Hepatocyte (in vitro differentiated cells): ENCODE measurements at regions not wholly inside any gene's neighbourhood (a gene's known extent, or its start where the extent isn't known, plus 50 kb on each side); places are given as distances from the start of the nearest gene placed in this dataset.

Experiments used
- DNase-seq: peaks from one replicate; pipeline ENCODE4 v3.0.0-alpha.2; 2016; ENCODE audit warnings: low spot score
- H2AFZ ChIP-seq: fragments of 200-600 bp; sonication (generic); 2 replicates; pipeline ENCODE4 v1.6.0; 2016; ENCODE audit warnings: antibody characterized with exemption, mild to moderate bottlenecking
- H3K27ac ChIP-seq: fragments of 200-600 bp; sonication (generic); 2 replicates; pipeline ENCODE4 v1.5.1; 2016; ENCODE audit warnings: mild to moderate bottlenecking
- H3K27me3 ChIP-seq: fragments of 200-600 bp; sonication (generic); 2 replicates; pipeline ENCODE4 v1.6.1; 2016
- H3K36me3 ChIP-seq: fragments of 200-600 bp; sonication (generic); replicated peaks from 2 replicates; pipeline ENCODE4 v1.5.1; 2016; ENCODE audit warnings: low read depth; ENCODE audit not compliant: insufficient read depth
- H3K4me1 ChIP-seq: fragments of 200-600 bp; sonication (generic); 2 replicates; pipeline ENCODE4 v1.5.1; 2016; ENCODE audit warnings: mild to moderate bottlenecking, moderate library complexity; ENCODE audit not compliant: insufficient read depth
- H3K4me2 ChIP-seq: fragments of 200-600 bp; sonication (generic); 2 replicates; pipeline ENCODE4 v1.6.0; 2016
- H3K4me3 ChIP-seq: fragments of 200-600 bp; sonication (generic); 2 replicates; pipeline ENCODE4 v1.5.1; 2016; ENCODE audit warnings: mild to moderate bottlenecking
- H3K79me2 ChIP-seq: fragments of 200-600 bp; sonication (generic); 2 replicates; pipeline ENCODE4 v1.6.0; 2017; ENCODE audit warnings: mild to moderate bottlenecking
- H3K9me2 ChIP-seq: fragments of 200-600 bp; sonication (generic); replicated peaks from 2 replicates; pipeline ENCODE4 v1.6.0; 2017; ENCODE audit warnings: mild to moderate bottlenecking; ENCODE audit not compliant: insufficient read depth
- H3K9me3 ChIP-seq: fragments of 200-600 bp; sonication (generic); 2 replicates; pipeline ENCODE4 v1.5.1; 2016; ENCODE audit warnings: low read depth, mild to moderate bottlenecking
- H4K20me1 ChIP-seq: fragments of 200-600 bp; sonication (generic); 2 replicates; pipeline ENCODE4 v1.6.0; 2016; ENCODE audit warnings: mild to moderate bottlenecking; ENCODE audit not compliant: insufficient read depth, poor library complexity, severe bottlenecking
- EZH2 ChIP-seq: fragments of 200-600 bp; sonication (generic); IDR thresholded peaks from 2 replicates; pipeline ENCODE4 v1.6.1; 2016; ENCODE audit warnings: antibody characterized with exemption, mild to moderate bottlenecking, borderline replicate concordance
- EZH2phosphoT487 ChIP-seq: fragments of 200-600 bp; sonication (generic); IDR thresholded peaks from one replicate; pipeline ENCODE4 v1.6.1; 2018; ENCODE audit warnings: antibody characterized with exemption, mild to moderate bottlenecking, low read depth, moderate library complexity; ENCODE audit not compliant: unreplicated experiment, severe bottlenecking
- WGBS: methylation state at CpG from one replicate; pipeline ENCODE4 v1.1.6; 2016; ENCODE audit warnings: low lambda C conversion rate; ENCODE audit errors: missing lambda C conversion rate; 5-methylcytosine and 5-hydroxymethylcytosine counted together
- TF ChIP-seq, protein P1 (sequence below): fragments of 200-600 bp; sonication (generic); IDR thresholded peaks from 2 replicates; pipeline ENCODE4 v1.5.1; 2016; ENCODE audit warnings: antibody characterized with exemption, mild to moderate bottlenecking; ENCODE audit not compliant: poor library complexity

DNA sequence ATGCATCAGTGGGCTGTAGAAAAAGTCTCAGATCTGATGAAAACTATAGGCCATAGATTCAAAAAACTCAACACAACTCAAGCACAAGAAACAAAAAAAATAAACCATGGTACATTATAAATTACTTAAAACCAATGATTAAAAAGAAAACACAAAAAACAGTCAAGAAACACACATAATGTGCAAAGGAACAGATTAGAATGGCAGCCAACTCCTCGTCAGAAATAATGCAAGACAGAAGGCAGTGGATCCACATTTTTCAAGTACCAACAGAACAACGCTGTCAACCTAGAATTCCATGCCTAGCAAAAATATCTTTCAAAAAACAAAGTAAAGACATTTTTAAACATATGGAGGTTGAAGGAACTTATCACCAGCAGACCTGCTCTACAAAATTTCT lies 69.7 kb downstream of the PSMB1 start:
- Histone ChIP-seq H2AFZ (no peak overlapping the region), H3K36me3 (no peaks in the 10 kb centered on the region)
- WGBS: 97% methylated on average over 2 of the region's 2 CpGs

DNA sequence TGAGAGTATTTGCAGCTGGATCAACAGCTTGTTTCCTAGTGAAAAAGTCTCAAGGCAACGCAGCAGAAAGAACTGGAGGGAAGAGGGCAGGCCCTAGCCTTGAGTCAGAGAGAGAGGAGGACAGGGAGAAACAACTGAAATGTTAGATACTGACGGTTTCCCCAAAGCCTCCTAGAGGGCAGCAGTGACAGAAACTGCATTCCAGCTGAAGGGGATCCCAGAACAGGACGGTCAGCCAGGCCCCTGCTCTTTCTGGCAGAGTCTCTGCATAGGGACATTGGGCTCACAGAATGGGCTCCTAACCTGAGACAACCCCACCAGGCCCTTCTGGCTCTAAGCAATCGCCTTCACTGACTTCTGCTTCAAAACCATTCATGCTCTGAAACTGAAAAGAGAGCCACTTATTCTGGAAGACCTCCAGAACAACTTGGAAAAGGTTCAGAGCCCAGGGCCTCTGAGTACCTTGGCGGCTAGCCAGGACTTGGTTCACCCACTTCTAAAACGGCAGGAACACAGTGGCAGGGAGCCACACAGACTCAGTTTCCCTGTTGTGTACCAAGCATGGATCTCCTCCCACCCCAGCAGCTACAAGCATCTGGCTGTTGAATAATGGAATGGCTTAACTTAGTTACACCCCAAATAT lies 72.9 kb downstream of the PSMB1 start:
- Histone ChIP-seq H3K9me2 (no peaks in the 10 kb centered on the region), H2AFZ (no peak overlapping the region), H3K9me3 (no peaks in the 10 kb centered on the region), H4K20me1 (no peaks in the 10 kb centered on the region), H3K4me2 (no peak overlapping the region), H3K27ac (no peak overlapping the region), H3K27me3 (no peaks in the 10 kb centered on the region), H3K4me1 (no peaks in the 10 kb centered on the region), H3K36me3 (no peaks in the 10 kb centered on the region), H3K4me3 (no peak overlapping the region), H3K79me2 (no peaks in the 10 kb centered on the region)
- TF ChIP-seq, protein P1, sequence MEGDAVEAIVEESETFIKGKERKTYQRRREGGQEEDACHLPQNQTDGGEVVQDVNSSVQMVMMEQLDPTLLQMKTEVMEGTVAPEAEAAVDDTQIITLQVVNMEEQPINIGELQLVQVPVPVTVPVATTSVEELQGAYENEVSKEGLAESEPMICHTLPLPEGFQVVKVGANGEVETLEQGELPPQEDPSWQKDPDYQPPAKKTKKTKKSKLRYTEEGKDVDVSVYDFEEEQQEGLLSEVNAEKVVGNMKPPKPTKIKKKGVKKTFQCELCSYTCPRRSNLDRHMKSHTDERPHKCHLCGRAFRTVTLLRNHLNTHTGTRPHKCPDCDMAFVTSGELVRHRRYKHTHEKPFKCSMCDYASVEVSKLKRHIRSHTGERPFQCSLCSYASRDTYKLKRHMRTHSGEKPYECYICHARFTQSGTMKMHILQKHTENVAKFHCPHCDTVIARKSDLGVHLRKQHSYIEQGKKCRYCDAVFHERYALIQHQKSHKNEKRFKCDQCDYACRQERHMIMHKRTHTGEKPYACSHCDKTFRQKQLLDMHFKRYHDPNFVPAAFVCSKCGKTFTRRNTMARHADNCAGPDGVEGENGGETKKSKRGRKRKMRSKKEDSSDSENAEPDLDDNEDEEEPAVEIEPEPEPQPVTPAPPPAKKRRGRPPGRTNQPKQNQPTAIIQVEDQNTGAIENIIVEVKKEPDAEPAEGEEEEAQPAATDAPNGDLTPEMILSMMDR: peak; percentile 27
- TF ChIP-seq EZH2phosphoT487: no peak
- DNase-seq: peak; percentile 21
- WGBS: 66% methylated on average over 6 of the region's 6 CpGs

More for the DNA sequence above, 69.7 kb downstream of the PSMB1 start:
- Histone ChIP-seq H3K27ac (no peak overlapping the region), H3K4me1 (no peaks in the 10 kb centered on the region), H3K9me3 (no peaks in the 10 kb centered on the region), H3K27me3 (no peaks in the 10 kb centered on the region), H4K20me1 (no peaks in the 10 kb centered on the region), H3K79me2 (no peaks in the 10 kb centered on the region), H3K4me2 (no peak overlapping the region), H3K4me3 (no peak overlapping the region), H3K9me2 (no peaks in the 10 kb centered on the region)
- TF ChIP-seq EZH2 (no peak), EZH2phosphoT487 (no peak)
- TF ChIP-seq, protein P1: no peak
- no peak for DNase-seq

DNA sequence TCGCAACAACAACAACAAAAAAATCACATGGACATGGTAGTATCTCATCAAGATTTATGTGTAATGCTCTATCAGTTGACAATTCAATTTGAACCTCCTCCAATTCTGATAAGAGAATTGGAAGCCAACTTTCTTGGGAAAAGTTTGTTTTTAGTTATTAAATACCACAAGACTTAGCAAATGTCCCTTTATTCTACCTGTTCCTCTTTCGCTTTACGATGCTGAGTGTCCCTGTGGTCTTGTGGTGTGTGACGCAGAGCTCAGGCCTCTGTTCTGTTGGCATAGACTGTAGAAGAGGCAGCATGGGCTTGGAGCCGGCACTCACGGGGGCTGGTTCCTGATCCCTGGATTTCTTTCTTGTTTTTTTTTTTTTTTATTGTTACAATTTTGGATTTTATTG lies 76.7 kb downstream of the PSMB1 start:
- Histone ChIP-seq H3K4me1 (no peaks in the 10 kb centered on the region), H4K20me1 (no peaks in the 10 kb centered on the region), H3K4me3 (no peak overlapping the region), H3K79me2 (no peaks in the 10 kb centered on the region), H2AFZ (no peak overlapping the region), H3K36me3 (no peaks in the 10 kb centered on the region), H3K9me3 (no peaks in the 10 kb centered on the region), H3K27me3 (no peaks in the 10 kb centered on the region), H3K4me2 (no peak overlapping the region), H3K27ac (no peak overlapping the region), H3K9me2 (no peaks in the 10 kb centered on the region)
- no peak for DNase-seq
- TF ChIP-seq EZH2phosphoT487: no peak
- TF ChIP-seq, protein P1: no peak
- TF ChIP-seq EZH2: no peak
- WGBS: 97% methylated on average over 6 of the region's 6 CpGs

DNA sequence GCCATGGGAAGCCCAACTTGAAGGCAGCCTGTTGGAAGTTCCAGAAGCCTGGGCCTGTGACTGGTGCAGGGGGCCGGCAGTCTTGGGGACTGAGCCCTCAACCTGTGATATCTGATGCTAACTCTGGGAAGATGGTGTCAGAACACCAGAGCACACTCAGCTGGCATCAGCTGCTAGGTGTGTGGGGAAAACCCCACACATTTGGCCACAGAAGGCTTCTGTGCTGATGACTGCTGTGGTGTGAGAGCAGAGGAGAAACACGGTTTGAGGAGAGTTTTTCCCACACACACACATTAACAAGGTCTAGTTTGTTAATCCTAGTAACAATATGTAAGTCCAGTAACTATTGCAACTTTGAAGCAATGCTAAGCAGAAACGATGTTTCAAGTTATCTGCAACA lies 78.0 kb downstream of the PSMB1 start:
- WGBS: 90% methylated on average over 3 of the region's 3 CpGs

More for the DNA sequence above, 78.0 kb downstream of the PSMB1 start:
- Histone ChIP-seq H3K36me3 (no peaks in the 10 kb centered on the region), H3K4me3 (no peak overlapping the region), H3K9me2 (no peaks in the 10 kb centered on the region), H3K27me3 (no peaks in the 10 kb centered on the region), H3K4me2 (no peak overlapping the region), H2AFZ (no peak overlapping the region), H3K9me3 (no peaks in the 10 kb centered on the region), H3K79me2 (no peaks in the 10 kb centered on the region), H3K27ac (no peak overlapping the region), H4K20me1 (no peaks in the 10 kb centered on the region), H3K4me1 (peaks cover 3% of the 10 kb centered on the region)
- no peak for DNase-seq
- TF ChIP-seq, protein P1: no peak
- TF ChIP-seq EZH2 (no peak), EZH2phosphoT487 (no peak)
